Fibroblast of the aortic adventitia (primary cell): ENCODE measurements at regions not wholly inside any gene's neighbourhood (a gene's known extent, or its start where the extent isn't known, plus 50 kb on each side); places are given as distances from the start of the nearest gene placed in this dataset.
A peak's percentile ranks its signal among the peaks of the same experiment; 100 is the strongest.

Source experiments
- DNase-seq: peaks from one replicate; pipeline ENCODE4 v3.0.0-alpha.2; 2010; ENCODE audit warnings: low read depth
- H3K4me3 ChIP-seq: 2 replicates; pipeline ENCODE4 v1.5.1; 2011; ENCODE audit warnings: low read depth, mild to moderate bottlenecking, control low read depth, low read length, moderate library complexity
- TF ChIP-seq, protein P1 (sequence below): IDR thresholded peaks from 2 replicates; pipeline ENCODE4 v1.5.1; 2011; ENCODE audit warnings: mild to moderate bottlenecking, low read length, control low read depth, inconsistent platforms; ENCODE audit not compliant: insufficient read depth

DNA sequence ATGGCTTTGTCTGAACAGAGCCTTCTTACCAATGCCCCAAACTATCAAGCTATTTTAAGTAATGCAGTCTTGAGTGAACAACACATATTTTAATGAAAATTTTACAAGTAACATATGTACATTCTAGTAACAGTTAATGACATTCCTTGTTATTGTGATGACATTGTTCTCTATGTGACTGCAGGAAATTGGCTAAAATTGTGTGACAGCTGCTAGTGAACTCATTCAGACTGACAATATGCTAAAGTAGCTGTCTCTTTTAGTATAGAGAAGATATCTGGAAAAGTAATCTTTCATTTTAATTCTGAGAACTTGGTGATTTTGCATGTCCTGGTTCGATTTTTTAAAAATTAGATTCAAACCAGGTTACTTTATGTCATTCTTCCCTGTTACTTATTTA, 259.8 kb upstream of the MAGI2 start:
- no peak overlapping the region for H3K4me3 ChIP-seq
- no peak for DNase-seq
- TF ChIP-seq, protein P1, sequence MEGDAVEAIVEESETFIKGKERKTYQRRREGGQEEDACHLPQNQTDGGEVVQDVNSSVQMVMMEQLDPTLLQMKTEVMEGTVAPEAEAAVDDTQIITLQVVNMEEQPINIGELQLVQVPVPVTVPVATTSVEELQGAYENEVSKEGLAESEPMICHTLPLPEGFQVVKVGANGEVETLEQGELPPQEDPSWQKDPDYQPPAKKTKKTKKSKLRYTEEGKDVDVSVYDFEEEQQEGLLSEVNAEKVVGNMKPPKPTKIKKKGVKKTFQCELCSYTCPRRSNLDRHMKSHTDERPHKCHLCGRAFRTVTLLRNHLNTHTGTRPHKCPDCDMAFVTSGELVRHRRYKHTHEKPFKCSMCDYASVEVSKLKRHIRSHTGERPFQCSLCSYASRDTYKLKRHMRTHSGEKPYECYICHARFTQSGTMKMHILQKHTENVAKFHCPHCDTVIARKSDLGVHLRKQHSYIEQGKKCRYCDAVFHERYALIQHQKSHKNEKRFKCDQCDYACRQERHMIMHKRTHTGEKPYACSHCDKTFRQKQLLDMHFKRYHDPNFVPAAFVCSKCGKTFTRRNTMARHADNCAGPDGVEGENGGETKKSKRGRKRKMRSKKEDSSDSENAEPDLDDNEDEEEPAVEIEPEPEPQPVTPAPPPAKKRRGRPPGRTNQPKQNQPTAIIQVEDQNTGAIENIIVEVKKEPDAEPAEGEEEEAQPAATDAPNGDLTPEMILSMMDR = no peak

DNA sequence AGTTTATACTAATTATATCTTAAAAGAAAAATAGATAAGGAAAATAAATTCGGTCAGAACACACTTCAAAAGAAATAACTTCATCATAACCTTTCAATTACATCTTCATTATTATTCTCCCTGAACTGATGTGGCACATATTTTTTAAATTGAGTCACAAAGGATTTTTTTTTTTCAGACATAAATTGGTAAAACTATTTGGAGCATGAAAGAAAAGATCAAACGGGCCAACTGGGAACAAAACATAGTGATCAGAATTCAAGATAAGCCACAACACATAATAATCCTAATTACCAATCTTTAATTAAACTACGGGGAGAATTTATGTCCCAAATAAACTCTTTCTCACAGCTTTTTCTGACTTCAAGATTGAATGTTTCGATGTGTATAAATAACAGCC, 258.2 kb upstream of the MAGI2 start:
- no peak overlapping the region for H3K4me3 ChIP-seq
- no peak for DNase-seq
- TF ChIP-seq, protein P1 = no peak

GRCh38 chr7:79709574-79710409, 256.3 kb upstream of the MAGI2 start:
- peak; percentile 65 for DNase-seq
- TF ChIP-seq, protein P1 = no peak
- H3K4me3 ChIP-seq = no peak overlapping the region

GRCh38 chr7:79702116-79702515, 248.6 kb upstream of the MAGI2 start:
- H3K4me3 ChIP-seq = no peak overlapping the region
- no peak for DNase-seq
- TF ChIP-seq, protein P1 = no peak

DNA sequence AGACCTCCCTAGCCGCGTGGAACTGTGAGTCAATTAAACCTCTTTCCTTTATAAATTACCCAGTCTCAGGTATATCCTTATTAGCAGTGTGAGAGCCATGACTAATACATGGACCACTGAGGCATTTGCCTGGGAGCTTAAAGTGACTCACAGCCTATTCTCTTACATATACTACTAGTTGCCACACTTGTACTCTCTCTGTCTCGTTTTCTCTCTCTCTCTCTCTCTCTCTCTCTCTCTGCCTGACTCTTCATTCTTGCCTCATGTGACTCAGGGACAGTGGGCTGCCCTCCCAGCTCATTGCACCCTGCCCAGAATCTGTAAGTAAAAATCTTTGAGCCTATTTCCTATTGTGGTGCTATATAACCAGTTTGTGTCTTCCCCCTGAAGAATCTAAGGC, 238.5 kb upstream of the MAGI2 start:
- no peak overlapping the region for H3K4me3 ChIP-seq
- DNase-seq = peak; percentile 58
- TF ChIP-seq, protein P1 = no peak

- no peak for DNase-seq
- H3K4me3 ChIP-seq = no peak overlapping the region
- TF ChIP-seq, protein P1 = no peak
Observed at GRCh38 chr7:79691074-79691473, 237.6 kb upstream of the MAGI2 start.
